ENCODE measurements at regions not wholly inside any gene's neighbourhood (a gene's known extent, or its start where the extent isn't known, plus 50 kb on each side); places are given as distances from the start of the nearest gene placed in this dataset.

DNA sequence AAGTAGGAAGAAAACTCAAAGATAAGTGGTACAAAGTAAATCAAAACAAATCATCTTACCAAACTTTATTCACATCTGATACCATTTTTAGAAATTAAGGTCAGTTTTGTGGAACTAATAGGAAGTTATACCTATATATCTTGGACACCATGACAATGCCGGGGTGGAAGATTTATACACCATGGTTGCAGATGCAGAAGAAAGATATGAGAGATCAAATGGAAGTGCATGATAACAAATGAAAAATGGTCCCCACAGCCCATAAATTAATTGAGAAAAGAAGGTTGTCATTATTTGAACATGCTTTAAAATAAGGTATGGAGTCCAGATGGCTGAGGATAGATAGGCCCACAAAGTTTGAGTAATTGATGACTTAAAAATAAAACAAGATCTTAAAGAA, 276.8 kb downstream of the TSHZ3 start:
- Histone ChIP-seq H3K36me3 (replicated peaks; ENCODE audit: control insufficient read depth, insufficient read depth, low read length) (no peaks in the 10 kb centered on the region), H3K4me3 (ENCODE audit: insufficient read depth, low read depth, low read length) (no peak overlapping the region), H3K27me3 (ENCODE audit: control insufficient read depth, insufficient read depth, low read length) (no peaks in the 10 kb centered on the region)
- DNase-seq, result no peak

DNA sequence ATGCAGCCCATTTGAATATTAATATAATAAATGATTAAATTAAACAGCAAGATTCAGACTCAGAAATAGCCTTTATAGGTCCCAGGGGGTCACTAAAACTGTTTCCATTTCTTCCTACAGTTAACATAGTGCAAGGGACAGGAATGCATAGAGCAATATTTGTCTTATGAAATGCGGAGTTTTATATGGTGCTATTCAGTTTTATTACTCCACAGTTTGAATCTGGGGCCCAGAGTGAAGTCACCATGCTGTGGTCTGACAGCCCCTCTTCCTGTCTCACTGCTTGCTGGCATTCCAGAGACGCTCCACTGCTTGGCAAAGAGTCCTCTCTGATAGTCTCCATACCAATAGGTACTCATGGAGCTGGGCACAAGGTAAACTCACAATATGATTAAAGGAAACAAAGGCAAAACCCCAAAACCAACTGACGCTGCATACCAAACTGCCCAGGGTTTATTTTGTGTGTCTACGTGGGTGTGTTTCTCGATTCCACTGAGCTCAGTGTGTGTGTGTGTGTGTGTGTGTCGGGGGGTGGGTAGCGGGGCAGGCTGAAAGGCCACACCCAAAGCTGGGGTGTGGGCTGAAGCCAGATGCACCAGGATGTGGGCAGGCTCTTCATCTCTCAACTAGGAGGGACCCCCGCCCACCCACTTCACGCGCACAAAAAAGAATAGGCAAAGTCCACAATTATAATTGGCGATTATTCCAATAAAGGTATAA, 277.9 kb downstream of the TSHZ3 start:
- H3K4me3 ChIP-seq (ENCODE audit: insufficient read depth, low read depth, low read length), result no peak overlapping the region
- no peak for DNase-seq
- H3K36me3 ChIP-seq (replicated peaks; ENCODE audit: control insufficient read depth, insufficient read depth, low read length), result no peaks in the 10 kb centered on the region
- no peaks in the 10 kb centered on the region for H3K27me3 ChIP-seq (ENCODE audit: control insufficient read depth, insufficient read depth, low read length)

DNA sequence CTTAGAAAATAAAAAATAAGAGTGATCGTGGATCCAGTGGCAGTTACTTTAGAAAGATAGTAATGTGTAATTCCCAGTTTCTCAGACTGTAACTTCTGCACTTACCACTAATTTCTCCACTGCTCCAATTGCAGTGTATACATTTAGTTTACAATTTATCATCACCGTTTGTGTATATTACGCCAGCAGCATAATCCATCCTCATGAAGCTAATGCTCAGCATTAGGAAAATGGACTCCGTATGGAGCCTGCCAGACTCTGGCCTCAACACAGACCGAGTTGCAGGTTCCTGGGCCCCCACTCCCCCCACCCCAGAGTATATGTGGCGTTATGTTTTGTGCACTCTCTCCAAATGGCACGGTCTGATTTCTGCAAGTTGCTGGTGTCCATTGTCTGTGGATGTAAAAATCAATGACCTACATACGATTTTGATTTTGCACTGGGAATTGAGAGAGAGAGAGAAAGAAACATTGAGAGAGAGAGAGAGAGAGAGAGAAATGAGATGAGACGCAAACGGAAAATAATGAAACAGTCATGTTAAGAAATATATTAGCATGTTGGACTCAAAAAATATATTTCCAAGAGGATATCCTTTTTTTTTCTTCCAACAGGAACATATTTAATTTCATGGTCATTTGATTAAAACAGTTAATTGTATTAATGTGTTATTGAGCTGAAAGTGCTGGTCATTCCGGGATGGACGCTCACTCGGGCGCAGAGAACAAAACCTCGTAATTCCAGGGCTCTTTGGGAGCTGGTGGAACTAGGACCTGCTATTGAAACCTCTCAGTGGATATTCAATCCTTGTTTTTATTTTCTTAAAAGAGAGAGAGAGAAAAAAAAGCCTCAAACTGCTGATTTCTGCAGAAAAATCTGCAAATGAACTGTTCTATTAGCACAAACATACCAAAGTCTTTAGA, 278.8 kb downstream of the TSHZ3 start:
- no peaks in the 10 kb centered on the region for H3K36me3 ChIP-seq (replicated peaks; ENCODE audit: control insufficient read depth, insufficient read depth, low read length)
- no peaks in the 10 kb centered on the region for H3K27me3 ChIP-seq (ENCODE audit: control insufficient read depth, insufficient read depth, low read length)
- no peak overlapping the region for H3K4me3 ChIP-seq (ENCODE audit: insufficient read depth, low read depth, low read length)
- DNase-seq, result no peak

DNA sequence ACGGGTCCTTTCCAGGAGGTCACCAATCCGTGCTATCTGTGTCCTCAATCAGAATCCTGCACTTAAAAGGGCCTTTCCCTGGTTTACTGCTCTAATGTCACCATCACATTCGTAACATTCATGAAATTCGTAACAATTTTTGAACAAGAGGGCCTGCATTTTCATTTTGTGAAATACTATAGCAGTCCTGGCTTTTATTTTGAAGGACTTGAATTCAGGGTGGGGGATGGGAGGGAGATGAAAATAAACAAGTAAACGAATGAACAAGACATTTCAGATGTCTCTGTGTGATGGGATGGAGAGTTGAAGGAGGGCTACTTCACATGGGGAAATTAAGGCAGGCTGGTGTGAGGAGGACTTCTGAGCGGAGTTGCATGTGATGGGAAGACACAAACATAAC, 281.0 kb downstream of the TSHZ3 start:
- DNase-seq, result no peak
- Histone ChIP-seq H3K36me3 (replicated peaks; ENCODE audit: control insufficient read depth, insufficient read depth, low read length) (no peaks in the 10 kb centered on the region), H3K27me3 (ENCODE audit: control insufficient read depth, insufficient read depth, low read length) (no peaks in the 10 kb centered on the region), H3K4me3 (ENCODE audit: insufficient read depth, low read depth, low read length) (no peak overlapping the region)

DNA sequence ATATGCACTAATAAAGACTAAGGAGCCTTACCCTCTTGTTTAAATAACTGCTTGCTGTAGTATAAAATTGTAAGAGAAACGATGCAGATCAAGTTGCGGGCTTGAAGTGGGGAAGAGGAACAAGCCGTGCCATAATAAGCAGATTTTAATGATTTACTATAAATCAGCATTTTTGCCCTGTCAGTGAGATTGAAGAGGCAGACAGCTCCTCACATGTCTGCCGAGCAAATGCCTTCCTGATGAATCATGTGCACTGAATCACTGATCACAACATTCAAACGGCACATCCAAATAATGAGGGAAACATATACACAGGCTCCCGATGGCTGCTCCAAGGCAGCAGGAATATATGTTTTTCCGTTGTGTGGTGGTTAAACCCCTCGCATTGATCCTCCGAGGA, 282.9 kb downstream of the TSHZ3 start:
- H3K27me3 ChIP-seq (ENCODE audit: control insufficient read depth, insufficient read depth, low read length), result no peaks in the 10 kb centered on the region
- no peaks in the 10 kb centered on the region for H3K36me3 ChIP-seq (replicated peaks; ENCODE audit: control insufficient read depth, insufficient read depth, low read length)
- no peak for DNase-seq
- no peak overlapping the region for H3K4me3 ChIP-seq (ENCODE audit: insufficient read depth, low read depth, low read length)

DNA sequence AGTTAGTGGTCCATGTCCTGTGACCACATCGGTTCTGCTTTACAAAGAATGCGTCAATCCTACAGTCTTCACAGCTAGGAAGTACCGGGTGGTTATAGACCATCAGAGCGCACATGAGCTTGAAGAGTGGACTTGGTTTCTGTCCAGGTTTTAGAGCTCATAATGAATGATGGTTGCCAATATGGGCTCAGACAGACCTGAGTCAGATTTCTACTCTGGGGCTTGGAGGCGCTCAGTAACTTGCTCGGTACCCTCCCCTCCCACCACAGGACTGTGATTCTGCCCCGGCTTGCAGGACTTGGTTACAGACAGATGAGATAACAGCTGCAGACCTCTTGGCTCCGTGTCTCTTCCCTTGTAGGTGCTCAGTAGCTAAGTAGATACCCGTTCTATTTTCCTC, 284.7 kb downstream of the TSHZ3 start:
- Histone ChIP-seq H3K36me3 (replicated peaks; ENCODE audit: control insufficient read depth, insufficient read depth, low read length) (no peaks in the 10 kb centered on the region), H3K27me3 (ENCODE audit: control insufficient read depth, insufficient read depth, low read length) (no peaks in the 10 kb centered on the region), H3K4me3 (ENCODE audit: insufficient read depth, low read depth, low read length) (no peak overlapping the region)
- no peak for DNase-seq

DNA sequence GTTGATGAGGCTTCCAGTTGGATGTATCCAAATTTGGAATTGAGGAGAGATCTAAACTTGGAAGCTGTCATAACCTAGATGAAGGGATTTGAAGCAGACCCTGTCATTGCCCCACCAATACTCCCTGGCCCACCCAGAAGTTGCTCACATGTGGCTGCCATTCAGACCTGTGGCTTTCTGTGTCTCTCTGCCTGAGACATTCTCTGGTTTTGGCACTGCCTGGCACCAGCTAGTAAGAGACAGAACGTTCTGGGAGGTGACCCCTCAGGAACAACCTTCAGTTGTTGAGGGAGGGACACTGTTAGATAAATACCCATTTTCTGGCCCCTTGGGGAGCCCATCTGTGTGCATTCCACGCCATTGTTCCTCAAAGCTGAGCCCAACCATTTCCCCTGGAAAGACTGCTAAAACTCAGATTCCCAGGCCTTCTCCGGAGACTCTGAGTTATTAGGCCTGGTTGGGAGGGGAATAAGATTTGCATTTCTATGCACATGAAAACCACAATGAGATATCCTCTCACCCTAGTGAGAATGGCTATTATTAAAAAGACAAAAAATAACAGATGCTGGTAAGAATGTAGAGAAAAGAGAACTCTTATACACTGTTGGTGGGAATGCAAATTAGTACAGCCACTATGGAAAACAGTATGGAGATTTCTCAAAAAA, 290.4 kb downstream of the TSHZ3 start:
- no peak overlapping the region for H3K4me3 ChIP-seq (ENCODE audit: insufficient read depth, low read depth, low read length)
- no peaks in the 10 kb centered on the region for H3K36me3 ChIP-seq (replicated peaks; ENCODE audit: control insufficient read depth, insufficient read depth, low read length)
- DNase-seq, result no peak
- H3K27me3 ChIP-seq (ENCODE audit: control insufficient read depth, insufficient read depth, low read length), result no peaks in the 10 kb centered on the region

DNA sequence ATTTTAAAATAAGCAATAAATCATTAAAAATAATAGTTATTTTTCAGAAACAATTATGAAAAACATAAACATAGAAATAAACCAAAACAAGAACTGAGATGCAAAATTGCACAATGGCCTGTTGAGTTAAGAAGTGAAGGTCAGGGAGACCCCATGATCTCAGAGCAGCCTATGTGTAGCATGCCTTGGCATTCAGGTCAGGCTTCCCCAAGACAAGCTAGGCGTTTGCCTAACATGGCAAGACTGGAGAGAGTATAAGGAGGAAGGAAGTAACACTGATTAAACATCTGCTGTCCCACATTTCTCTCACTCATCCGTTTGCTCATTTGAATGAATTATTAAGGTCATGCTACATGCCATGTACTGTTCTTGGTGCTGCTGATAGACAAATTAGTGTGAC, 291.8 kb downstream of the TSHZ3 start:
- H3K36me3 ChIP-seq (replicated peaks; ENCODE audit: control insufficient read depth, insufficient read depth, low read length), result no peaks in the 10 kb centered on the region
- no peak for DNase-seq
- H3K4me3 ChIP-seq (ENCODE audit: insufficient read depth, low read depth, low read length), result no peak overlapping the region
- no peaks in the 10 kb centered on the region for H3K27me3 ChIP-seq (ENCODE audit: control insufficient read depth, insufficient read depth, low read length)

DNA sequence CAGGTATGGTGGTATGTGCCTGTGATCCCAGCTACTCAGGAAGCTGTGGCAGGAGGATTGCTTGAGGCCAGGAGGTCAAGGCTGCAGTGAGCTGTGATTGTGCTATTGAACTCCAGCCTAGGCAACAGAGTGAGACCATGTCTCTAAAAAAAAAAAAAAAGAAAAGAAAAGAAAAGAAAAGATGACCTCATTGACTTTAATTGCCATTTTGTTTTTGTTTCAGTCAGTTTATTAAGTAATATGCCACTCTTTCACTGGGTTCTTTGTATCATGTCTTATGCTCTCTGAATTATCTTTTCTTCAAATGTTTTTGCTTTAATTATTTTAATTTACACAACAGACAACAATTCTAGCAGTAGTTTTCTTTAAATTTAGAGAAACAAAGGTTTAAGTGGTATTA, 293.8 kb downstream of the TSHZ3 start:
- Histone ChIP-seq H3K36me3 (replicated peaks; ENCODE audit: control insufficient read depth, insufficient read depth, low read length) (no peaks in the 10 kb centered on the region), H3K27me3 (ENCODE audit: control insufficient read depth, insufficient read depth, low read length) (no peaks in the 10 kb centered on the region), H3K4me3 (ENCODE audit: insufficient read depth, low read depth, low read length) (no peak overlapping the region)
- DNase-seq, result no peak

DNA sequence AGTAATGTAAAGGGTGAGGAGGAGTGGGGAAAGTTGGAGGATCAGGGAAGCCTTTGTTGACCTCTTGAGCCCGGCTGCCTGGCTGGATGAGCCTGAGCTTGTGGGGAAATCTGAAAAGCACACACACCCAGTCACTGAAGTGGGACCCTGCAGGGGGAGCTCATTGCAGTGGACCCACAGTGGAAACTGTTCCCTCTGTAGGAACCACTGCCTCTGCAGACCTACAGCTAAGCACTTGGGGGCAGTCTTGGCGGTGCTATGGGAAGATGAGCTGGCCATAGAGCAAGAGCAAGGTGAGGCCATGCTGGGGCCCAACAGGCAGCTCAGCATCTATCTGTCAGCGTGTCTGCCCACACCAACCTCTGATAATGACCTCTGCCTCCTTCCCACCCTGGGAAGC, 294.8 kb downstream of the TSHZ3 start:
- Histone ChIP-seq H3K27me3 (ENCODE audit: control insufficient read depth, insufficient read depth, low read length) (no peaks in the 10 kb centered on the region), H3K36me3 (replicated peaks; ENCODE audit: control insufficient read depth, insufficient read depth, low read length) (no peaks in the 10 kb centered on the region), H3K4me3 (ENCODE audit: insufficient read depth, low read depth, low read length) (no peak overlapping the region)
- DNase-seq, result peak; percentile 64

DNA sequence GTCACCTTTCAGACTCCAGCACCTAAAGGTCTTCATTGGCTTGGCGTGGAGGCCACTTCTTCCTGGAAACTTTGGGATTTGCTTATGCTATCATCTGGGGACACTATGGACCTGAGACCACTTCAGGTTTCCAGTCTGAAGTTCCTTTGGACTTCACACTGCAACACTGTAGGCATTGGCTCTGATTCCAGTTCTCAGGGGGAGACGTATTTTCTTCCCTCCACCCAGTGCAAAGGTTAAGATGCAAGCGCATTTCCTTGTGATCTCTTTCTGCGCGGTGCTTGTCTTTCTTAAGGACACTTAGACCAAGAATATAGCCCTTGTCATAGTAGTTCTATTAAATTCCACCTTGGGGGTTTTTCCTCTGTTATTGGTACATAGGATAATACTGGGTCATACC, 299.8 kb downstream of the TSHZ3 start:
- Histone ChIP-seq H3K27me3 (ENCODE audit: control insufficient read depth, insufficient read depth, low read length) (no peaks in the 10 kb centered on the region; the same call in 1 of the 2 replicates), H3K36me3 (replicated peaks; ENCODE audit: control insufficient read depth, insufficient read depth, low read length) (no peaks in the 10 kb centered on the region), H3K4me3 (ENCODE audit: insufficient read depth, low read depth, low read length) (no peak overlapping the region)
- DNase-seq, result no peak

DNA sequence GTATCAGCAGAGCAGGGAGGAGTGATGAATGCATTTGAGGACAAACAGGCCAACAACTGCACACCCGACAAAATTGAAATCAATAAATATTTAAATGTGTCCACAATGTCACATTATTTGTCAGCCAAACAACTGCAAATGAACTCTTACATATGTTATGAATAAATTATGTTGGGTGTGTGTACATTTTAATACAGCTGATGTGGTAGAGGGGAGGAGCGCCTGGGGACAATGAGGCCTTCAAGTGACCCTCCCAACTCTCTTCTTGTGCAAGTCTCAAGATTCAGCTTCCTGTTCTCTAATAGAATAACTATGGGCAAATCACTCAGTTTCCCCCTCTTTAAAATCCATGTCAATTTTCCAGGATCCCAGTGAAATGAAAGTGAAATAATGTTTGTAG, 303.2 kb downstream of the TSHZ3 start:
- DNase-seq, result no peak
- Histone ChIP-seq H3K4me3 (ENCODE audit: insufficient read depth, low read depth, low read length) (no peak overlapping the region), H3K36me3 (replicated peaks; ENCODE audit: control insufficient read depth, insufficient read depth, low read length) (no peaks in the 10 kb centered on the region), H3K27me3 (ENCODE audit: control insufficient read depth, insufficient read depth, low read length) (no peaks in the 10 kb centered on the region; the same call in 1 of the 2 replicates)

DNA sequence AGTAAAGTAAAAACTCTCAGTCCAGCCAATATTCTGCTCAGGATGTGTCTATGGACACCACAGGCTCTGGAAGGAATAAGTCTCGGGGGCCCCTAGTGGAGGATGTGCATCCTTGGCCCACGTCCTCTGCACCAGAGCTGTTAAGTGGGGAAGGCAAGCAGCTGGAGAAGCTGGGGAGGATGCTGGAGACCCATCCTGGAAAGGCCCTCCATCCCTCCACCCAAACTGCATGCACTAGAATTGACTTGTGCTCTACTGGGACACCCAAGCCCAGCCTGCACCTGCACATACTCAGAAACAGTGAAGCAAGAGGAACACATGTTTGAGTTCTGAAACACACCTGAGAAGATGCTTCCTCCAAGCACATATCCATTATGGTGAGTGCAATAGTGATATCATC, 307.8 kb downstream of the TSHZ3 start:
- DNase-seq, result no peak
- Histone ChIP-seq H3K4me3 (ENCODE audit: insufficient read depth, low read depth, low read length) (no peak overlapping the region), H3K36me3 (replicated peaks; ENCODE audit: control insufficient read depth, insufficient read depth, low read length) (no peaks in the 10 kb centered on the region)

DNA sequence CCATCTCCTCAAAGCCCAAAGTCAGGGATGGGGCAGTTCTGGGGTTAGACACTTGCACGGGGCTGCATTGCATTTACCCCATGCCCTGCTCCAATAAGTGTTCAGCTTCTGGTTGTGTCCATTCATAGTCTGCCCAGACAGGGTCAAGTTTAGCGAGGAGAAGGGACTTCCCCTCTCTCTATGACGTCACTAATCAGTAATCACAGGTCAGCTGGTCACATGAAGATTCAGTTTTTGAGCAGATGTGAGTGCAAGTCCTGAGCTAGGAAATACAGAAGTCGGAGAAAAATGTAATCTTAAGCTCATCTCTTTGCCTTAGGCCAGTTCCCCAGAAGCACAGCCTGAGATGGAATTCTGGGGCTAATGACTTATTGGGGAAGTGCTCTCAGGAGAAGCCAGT, 310.1 kb downstream of the TSHZ3 start:
- no peaks in the 10 kb centered on the region for H3K27me3 ChIP-seq (ENCODE audit: control insufficient read depth, insufficient read depth, low read length)
- no peak for DNase-seq
- H3K4me3 ChIP-seq (ENCODE audit: insufficient read depth, low read depth, low read length), result no peak overlapping the region
- no peaks in the 10 kb centered on the region for H3K36me3 ChIP-seq (replicated peaks; ENCODE audit: control insufficient read depth, insufficient read depth, low read length)

More for the DNA sequence above, 307.8 kb downstream of the TSHZ3 start:
- no peaks in the 10 kb centered on the region for H3K27me3 ChIP-seq (ENCODE audit: control insufficient read depth, insufficient read depth, low read length)
